HepG2 (cell line): ENCODE measurements at regions not wholly inside any gene's neighbourhood (a gene's known extent, or its start where the extent isn't known, plus 50 kb on each side); places are given as distances from the start of the nearest gene placed in this dataset.
"Not testable (repeated sequence)": the region's sequence is repeated elsewhere in the genome, so short reads cannot be mapped to it uniquely, and the experiment has no call there.

Source experiments
- ATAC-seq: fragments of 200-7000 bp; cut with Tn5 transposase; 3 replicates; pipeline ENCODE4 v1.9.1; 2020; ENCODE audit warnings: mild to moderate bottlenecking, moderate library complexity
- BruUV-seq: library from RNA; stranded (reverse); fragments of 400-500 nt; replicated peaks from 2 replicates; lab custom pipeline; 2021; lab: Mats Ljungman, UMichigan
- CTCF ChIA-PET: fragments of 300-600 bp; formaldehyde crosslinking; extraction: SDS; loops from one replicate; lab custom pipeline; 2021; ENCODE audit warnings: low total read pairs, inconsistent platforms, low intra/inter-chr PET ratio; lab: Yijun Ruan, JAX
- POLR2A ChIA-PET: fragments of 350-600 bp; sonication (Branson Sonifier 250); formaldehyde crosslinking; loops from one replicate; lab custom pipeline; 2020; ENCODE audit warnings: antibody characterized with exemption, inconsistent platforms; lab: Yijun Ruan, JAX
- DNase-seq: peaks from one replicate; pipeline ENCODE4 v3.0.0-alpha.2; 2015; ENCODE audit warnings: low spot score
- FAIRE-seq: peaks from 3 replicates; lab custom pipeline; 2011; peaks lifted over from hg19 to GRCh38; lab: Jason Lieb, UNC
- H2AFZ ChIP-seq: one replicate; pipeline ENCODE4 v1.6.1; 2011; ENCODE audit warnings: low read length, inconsistent platforms
- H3K27ac ChIP-seq: fragments of 300-600 bp; 3 replicates; pipeline ENCODE4 v1.8.0; 2011; ENCODE audit warnings: mixed run types, mild to moderate bottlenecking, mixed read lengths, low read length, inconsistent platforms; ENCODE audit not compliant: insufficient read depth; ENCODE audit errors: extremely low read length
- H3K27me3 ChIP-seq, 2 experiments: fragments of 200-600 bp in 1 of 2; 2 replicates in 1 of 2; 3 replicates in 1 of 2; pipeline versions ENCODE4 v1.6.0 to v1.8.0; 2011; ENCODE audit warnings: low read length in 2 of 2, mild to moderate bottlenecking in 2 of 2, moderate library complexity in 2 of 2, inconsistent platforms in 1 of 2; ENCODE audit not compliant: insufficient read depth in 2 of 2, control insufficient read depth in 1 of 2
- H3K36me3 ChIP-seq, 2 experiments: fragments of 200-600 bp in 1 of 2; replicated peaks in 1 of 2; 2 replicates in 1 of 2; 3 replicates in 1 of 2; pipeline versions ENCODE4 v1.5.1 to v1.8.0; 2011; ENCODE audit warnings: low read length in 2 of 2, inconsistent platforms in 1 of 2; ENCODE audit not compliant: insufficient read depth in 2 of 2, control insufficient read depth in 1 of 2
- H3K4me1 ChIP-seq: 2 replicates; pipeline ENCODE4 v1.5.1; 2012; ENCODE audit warnings: low read length, inconsistent platforms; ENCODE audit not compliant: insufficient read depth
- H3K4me2 ChIP-seq: 2 replicates; pipeline ENCODE4 v1.6.0; 2011; ENCODE audit warnings: low read depth, low read length, inconsistent platforms
- H3K4me3 ChIP-seq, 3 experiments: fragments of 200-600 bp in 1 of 3; sonication (generic), shearing (Covaris generic) in 1 of 3; replicated peaks in 1 of 3; 2 replicates each; pipeline ENCODE4 v1.5.1; 2011 to 2016; ENCODE audit warnings: low read length in 3 of 3, inconsistent platforms in 2 of 3, low read depth in 2 of 3, mild to moderate bottlenecking in 2 of 3, control low read depth in 1 of 3, mixed read lengths in 1 of 3; ENCODE audit not compliant: insufficient read depth in 1 of 3
- H3K79me2 ChIP-seq: one replicate; pipeline ENCODE4 v1.6.1; 2011; ENCODE audit warnings: low read length, inconsistent platforms; ENCODE audit not compliant: insufficient read depth
- H3K9ac ChIP-seq: 2 replicates; pipeline ENCODE4 v1.6.0; 2011; ENCODE audit warnings: mild to moderate bottlenecking, low read depth, low read length, inconsistent platforms; ENCODE audit not compliant: insufficient read depth
- H3K9me3 ChIP-seq: 2 replicates; pipeline ENCODE4 v1.5.1; 2012; ENCODE audit warnings: mild to moderate bottlenecking, low read length
- H4K20me1 ChIP-seq: 2 replicates; pipeline ENCODE4 v1.6.0; 2011; ENCODE audit warnings: inconsistent platforms, mild to moderate bottlenecking, low read length, moderate library complexity; ENCODE audit not compliant: insufficient read depth
- CCDC6 ChIP-seq: sonication (generic); formaldehyde crosslinking; IDR thresholded peaks from 2 replicates; pipeline ENCODE4 v1.8.1; 2022; ENCODE audit warnings: mild to moderate bottlenecking, missing genetic modification reagents, moderate library complexity
- FUBP1 ChIP-seq: sonication (generic); formaldehyde crosslinking; IDR thresholded peaks from 2 replicates; pipeline ENCODE4 v1.5.1; 2020; ENCODE audit warnings: missing genetic modification reagents, mild to moderate bottlenecking, borderline replicate concordance
- KLF9 ChIP-seq: IDR thresholded peaks from 2 replicates; pipeline ENCODE4 v1.6.1; 2016; ENCODE audit warnings: low read depth
- SP4 ChIP-seq: sonication (generic); formaldehyde crosslinking; IDR thresholded peaks from 2 replicates; pipeline ENCODE4 v1.8.1; 2023; ENCODE audit warnings: mild to moderate bottlenecking, missing genetic modification reagents
- U2AF2 ChIP-seq: fragments of 200-400 bp; formaldehyde crosslinking; IDR thresholded peaks from 2 replicates; pipeline ENCODE4 v1.6.1; 2017; ENCODE audit warnings: low read depth, mild to moderate bottlenecking, low read length
- ZBTB10 ChIP-seq: sonication (generic); formaldehyde crosslinking; IDR thresholded peaks from 2 replicates; pipeline ENCODE4 v1.4.0; 2020; ENCODE audit warnings: missing genetic modification reagents, borderline replicate concordance
- ZBTB7A ChIP-seq: sonication (generic); formaldehyde crosslinking; IDR thresholded peaks from 2 replicates; pipeline ENCODE4 v1.8.0; 2022; ENCODE audit warnings: mild to moderate bottlenecking, missing genetic modification reagents
- ZNF331 ChIP-seq: sonication (generic); formaldehyde crosslinking; IDR thresholded peaks from 2 replicates; pipeline ENCODE4 v1.4.0; 2020; ENCODE audit warnings: missing genetic modification reagents
- ZNF44 ChIP-seq: sonication (generic); formaldehyde crosslinking; IDR thresholded peaks from 2 replicates; pipeline ENCODE4 v1.5.1; 2020; ENCODE audit warnings: mild to moderate bottlenecking, missing genetic modification reagents
- ZNF672 ChIP-seq: sonication (generic); formaldehyde crosslinking; IDR thresholded peaks from 2 replicates; pipeline ENCODE4 v1.8.1; 2022; ENCODE audit warnings: missing genetic modification reagents
- ZNF772 ChIP-seq: sonication (generic); formaldehyde crosslinking; IDR thresholded peaks from 2 replicates; pipeline ENCODE4 v1.5.0; 2020; ENCODE audit warnings: mild to moderate bottlenecking, missing genetic modification reagents
- WGBS: methylation state at CpG from one replicate; pipeline ENCODE4 v1.1.6; 2017; ENCODE audit warnings: low lambda C conversion rate; 5-methylcytosine and 5-hydroxymethylcytosine counted together
- in situ Hi-C: cut with HindIII; loops from 2 replicates; pipeline ENCODE4 v1.10.0; 2017; ENCODE audit warnings: low pct_unique_long_range_greater_than_20kb; ENCODE audit not compliant: extremely low pct_ligation_motif_present
- intact Hi-C: fragments of 100-400 bp; cut with micrococcal nuclease; formaldehyde crosslinking; loops from one replicate; pipeline ENCODE4 v1.10.0; 2022; ENCODE audit not compliant: unreplicated experiment
- TF ChIP-seq, protein P1 (sequence below): IDR thresholded peaks from 2 replicates; pipeline ENCODE4 v1.6.1; 2016; ENCODE audit warnings: control low read depth

- FAIRE-seq (no peak), DNase-seq (no peak), ATAC-seq (no peak; the same call in 2 of the 3 replicates)
- intact Hi-C loops, result loop anchor here (5.0 kb wide), 1 partner anchor 693 kb away; no protein-coding TSS in a partner anchor
- no peak overlapping the region for H3K27ac ChIP-seq
- no peak overlapping the region for H3K9ac ChIP-seq
- in situ Hi-C loops, result no loop called here
- no peak overlapping the region for H3K4me3 ChIP-seq
- H3K4me2 ChIP-seq, result no peak overlapping the region
- BruUV-seq, result no TSS peak
- ChIA-PET POLR2A (no interaction called here), CTCF (no interaction called here)
- no peak for TF ChIP-seq CCDC6 (CRISPR knock-in tag)
- no peak for TF ChIP-seq ZNF44 (CRISPR knock-in tag)
- TF ChIP-seq SP4, result no peak
- no peak for TF ChIP-seq U2AF2
- no peak for TF ChIP-seq FUBP1 (CRISPR knock-in tag)
- TF ChIP-seq, protein P1, sequence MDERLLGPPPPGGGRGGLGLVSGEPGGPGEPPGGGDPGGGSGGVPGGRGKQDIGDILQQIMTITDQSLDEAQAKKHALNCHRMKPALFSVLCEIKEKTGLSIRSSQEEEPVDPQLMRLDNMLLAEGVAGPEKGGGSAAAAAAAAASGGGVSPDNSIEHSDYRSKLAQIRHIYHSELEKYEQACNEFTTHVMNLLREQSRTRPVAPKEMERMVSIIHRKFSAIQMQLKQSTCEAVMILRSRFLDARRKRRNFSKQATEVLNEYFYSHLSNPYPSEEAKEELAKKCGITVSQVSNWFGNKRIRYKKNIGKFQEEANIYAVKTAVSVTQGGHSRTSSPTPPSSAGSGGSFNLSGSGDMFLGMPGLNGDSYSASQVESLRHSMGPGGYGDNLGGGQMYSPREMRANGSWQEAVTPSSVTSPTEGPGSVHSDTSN, result no peak
- TF ChIP-seq ZNF772 (CRISPR knock-in tag), result no peak
- TF ChIP-seq KLF9, result no peak
- no peak for TF ChIP-seq ZBTB7A
- no peak for TF ChIP-seq ZNF672
- TF ChIP-seq ZNF331 (CRISPR knock-in tag), result no peak
- no peak for TF ChIP-seq ZBTB10 (CRISPR knock-in tag)
- H3K79me2 ChIP-seq, result no peaks in the 10 kb centered on the region
- no peak overlapping the region for H2AFZ ChIP-seq
- no peaks in the 10 kb centered on the region for H3K27me3 ChIP-seq
- H4K20me1 ChIP-seq, result no peaks in the 10 kb centered on the region
- 32% methylated on average over 5 of the region's 5 CpGs for WGBS
- H3K36me3 ChIP-seq, result no peaks in the 10 kb centered on the region
- H3K4me1 ChIP-seq, result no peaks in the 10 kb centered on the region
- no peaks in the 10 kb centered on the region for H3K9me3 ChIP-seq
Observed at GRCh38 chr7:49099587-49100326, 175.4 kb downstream of the CDC14C start.

DNA sequence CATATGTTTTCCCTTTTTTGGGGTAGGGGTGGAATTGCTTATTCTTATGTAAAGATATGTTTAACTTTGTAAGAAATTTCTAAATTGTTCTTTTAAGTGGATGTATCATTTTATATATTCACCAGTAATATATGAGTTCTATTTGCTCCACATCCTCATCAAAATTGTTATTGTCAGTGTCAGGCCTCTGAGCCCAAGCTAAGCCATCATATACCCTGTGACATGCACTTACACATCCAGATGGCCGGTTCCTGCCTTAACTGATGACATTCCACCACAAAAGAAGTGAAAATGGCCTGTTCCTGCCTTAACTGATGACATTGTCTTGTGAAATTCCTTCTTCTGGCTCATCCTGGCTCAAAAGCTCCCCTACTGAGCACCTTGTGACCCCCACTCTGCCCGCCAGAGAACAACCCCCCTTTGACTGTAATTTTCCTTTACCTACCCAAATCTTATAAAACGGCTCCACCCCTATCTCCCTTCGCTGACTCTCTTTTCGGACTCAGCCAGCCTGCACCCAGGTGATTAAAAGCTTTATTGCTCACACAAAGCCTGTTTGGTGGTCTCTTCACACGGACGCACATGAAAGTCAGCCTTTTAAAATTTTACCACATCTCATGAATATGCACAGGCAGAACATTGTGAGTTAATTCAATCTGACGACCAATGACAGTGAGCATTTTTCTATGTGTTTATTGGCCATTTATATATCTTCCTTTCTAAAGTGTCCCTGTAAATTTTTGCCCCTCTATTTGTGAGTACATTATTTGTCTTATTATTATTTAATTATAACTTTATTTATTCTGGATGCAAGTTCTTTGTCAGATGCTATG, 176.8 kb downstream of the CDC14C start:
- H3K4me1 ChIP-seq, H3K4me2 ChIP-seq, H3K27ac ChIP-seq, H3K79me2 ChIP-seq, BruUV-seq, FAIRE-seq, intact Hi-C loops, H3K36me3 ChIP-seq, H3K27me3 ChIP-seq, ATAC-seq, H2AFZ ChIP-seq, H4K20me1 ChIP-seq, DNase-seq, POLR2A ChIA-PET, H3K4me3 ChIP-seq, CTCF ChIA-PET, in situ Hi-C loops, H3K9ac ChIP-seq, H3K9me3 ChIP-seq: not testable (repeated sequence)
- 2% methylated on average over 8 of the region's 8 CpGs for WGBS
